ENCODE measurements at regions not wholly inside any gene's neighbourhood (a gene's known extent, or its start where the extent isn't known, plus 50 kb on each side); places are given as distances from the start of the nearest gene placed in this dataset.

DNA sequence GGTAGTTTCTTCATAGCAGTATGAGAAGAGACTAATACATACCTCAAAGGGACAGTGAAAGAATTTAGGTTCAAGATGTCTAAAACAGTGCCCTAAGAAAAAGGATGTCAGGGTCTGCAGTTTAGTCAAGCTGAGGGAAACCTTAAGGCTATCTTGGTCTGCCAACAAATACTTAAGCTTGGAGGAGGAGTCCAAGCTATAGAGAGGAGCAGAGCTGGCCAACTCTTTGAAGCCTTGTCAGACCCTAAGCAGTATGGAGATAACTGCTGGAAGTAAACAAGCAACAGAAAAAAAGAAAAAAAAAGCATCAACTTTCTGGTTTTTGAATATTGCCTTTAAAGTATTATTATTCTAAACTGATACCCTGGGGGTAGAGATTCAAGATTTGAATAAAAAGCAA is 1518.1 kb downstream of the GRIK2 start:
- TF ChIP-seq POLR2A (IDR thresholded peaks at IDR 0.05), result no peak
- TF ChIP-seq, protein P1, sequence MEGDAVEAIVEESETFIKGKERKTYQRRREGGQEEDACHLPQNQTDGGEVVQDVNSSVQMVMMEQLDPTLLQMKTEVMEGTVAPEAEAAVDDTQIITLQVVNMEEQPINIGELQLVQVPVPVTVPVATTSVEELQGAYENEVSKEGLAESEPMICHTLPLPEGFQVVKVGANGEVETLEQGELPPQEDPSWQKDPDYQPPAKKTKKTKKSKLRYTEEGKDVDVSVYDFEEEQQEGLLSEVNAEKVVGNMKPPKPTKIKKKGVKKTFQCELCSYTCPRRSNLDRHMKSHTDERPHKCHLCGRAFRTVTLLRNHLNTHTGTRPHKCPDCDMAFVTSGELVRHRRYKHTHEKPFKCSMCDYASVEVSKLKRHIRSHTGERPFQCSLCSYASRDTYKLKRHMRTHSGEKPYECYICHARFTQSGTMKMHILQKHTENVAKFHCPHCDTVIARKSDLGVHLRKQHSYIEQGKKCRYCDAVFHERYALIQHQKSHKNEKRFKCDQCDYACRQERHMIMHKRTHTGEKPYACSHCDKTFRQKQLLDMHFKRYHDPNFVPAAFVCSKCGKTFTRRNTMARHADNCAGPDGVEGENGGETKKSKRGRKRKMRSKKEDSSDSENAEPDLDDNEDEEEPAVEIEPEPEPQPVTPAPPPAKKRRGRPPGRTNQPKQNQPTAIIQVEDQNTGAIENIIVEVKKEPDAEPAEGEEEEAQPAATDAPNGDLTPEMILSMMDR (IDR thresholded peaks at IDR 0.05), result no peak
